ENCODE measurements at regions not wholly inside any gene's neighbourhood (a gene's known extent, or its start where the extent isn't known, plus 50 kb on each side); places are given as distances from the start of the nearest gene placed in this dataset.

- no TSS peak for BruUV-seq (replicated peaks)
- no peak for DNase-seq (ENCODE audit: low spot score)
- no peak overlapping the region for H3K27ac ChIP-seq (ENCODE audit: low read depth, low read length, poor library complexity, severe bottlenecking)
- CTCF ChIA-PET: no interaction called here
- POLR2A ChIA-PET (ENCODE audit: low non-redundant PET): no interaction called here
- H3K4me3 ChIP-seq (ENCODE audit: low read depth, low read length, poor library complexity, severe bottlenecking): no peak overlapping the region
- H3K36me3 ChIP-seq (ENCODE audit: insufficient read depth, low read length, poor library complexity, severe bottlenecking): no peaks in the 10 kb centered on the region
- no peaks in the 10 kb centered on the region for H3K9me3 ChIP-seq (ENCODE audit: low read depth, low read length, poor library complexity, severe bottlenecking)
- no peaks in the 10 kb centered on the region for H3K4me1 ChIP-seq (ENCODE audit: insufficient read depth, low read length, poor library complexity, severe bottlenecking)
- no peaks in the 10 kb centered on the region for H3K27me3 ChIP-seq (replicated peaks; ENCODE audit: insufficient read depth, low read depth, low read length, poor library complexity)
- intact Hi-C loops (cut with micrococcal nuclease; ENCODE audit: unreplicated experiment): no loop called here
- TF ChIP-seq CTCF (conservative IDR thresholded peaks at IDR 0.05; ENCODE audit: low read depth, low read length): no peak
- TF ChIP-seq EZH2 (IDR thresholded peaks at IDR 0.05; ENCODE audit: borderline replicate concordance, low read depth, low read length, poor library complexity, severe bottlenecking): no peak
These were observed 115.5 kb downstream of the DSC3 start for GRCh38 chr18:30927042-30927441.

DNA sequence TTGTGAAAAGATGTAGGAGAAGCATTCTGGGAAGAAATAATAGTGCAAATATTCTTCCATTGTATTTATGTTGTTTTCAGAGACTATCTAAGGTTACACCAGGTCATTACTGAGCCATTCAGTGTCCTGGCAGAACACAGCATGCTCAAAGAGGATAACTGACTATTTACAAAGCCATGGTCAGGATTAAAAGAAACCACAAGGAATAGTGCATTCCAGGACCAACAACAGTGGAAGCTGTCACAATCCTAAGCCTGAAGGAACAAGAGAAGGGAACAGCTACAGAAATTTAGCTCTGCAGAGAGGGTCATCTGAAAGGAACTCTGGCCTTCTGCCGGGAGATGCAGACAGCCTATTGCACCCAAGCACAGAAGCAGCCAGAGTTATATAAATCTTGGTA, 116.7 kb downstream of the DSC3 start:
- intact Hi-C loops (cut with micrococcal nuclease; ENCODE audit: unreplicated experiment): no loop called here
- ChIA-PET POLR2A (ENCODE audit: low non-redundant PET) (no interaction called here), CTCF (no interaction called here)
- no peaks in the 10 kb centered on the region for H3K27me3 ChIP-seq (replicated peaks; ENCODE audit: insufficient read depth, low read depth, low read length, poor library complexity)
- no peak overlapping the region for H3K4me3 ChIP-seq (ENCODE audit: low read depth, low read length, poor library complexity, severe bottlenecking)
- H3K27ac ChIP-seq (ENCODE audit: low read depth, low read length, poor library complexity, severe bottlenecking): no peak overlapping the region
- H3K36me3 ChIP-seq (ENCODE audit: insufficient read depth, low read length, poor library complexity, severe bottlenecking): no peaks in the 10 kb centered on the region
- TF ChIP-seq CTCF (conservative IDR thresholded peaks at IDR 0.05; ENCODE audit: low read depth, low read length): no peak
- no peak for TF ChIP-seq EZH2 (IDR thresholded peaks at IDR 0.05; ENCODE audit: borderline replicate concordance, low read depth, low read length, poor library complexity, severe bottlenecking)
- DNase-seq (ENCODE audit: low spot score): no peak
- no peaks in the 10 kb centered on the region for H3K9me3 ChIP-seq (ENCODE audit: low read depth, low read length, poor library complexity, severe bottlenecking)
- H3K4me1 ChIP-seq (ENCODE audit: insufficient read depth, low read length, poor library complexity, severe bottlenecking): no peaks in the 10 kb centered on the region
- no TSS peak for BruUV-seq (replicated peaks)

- TF ChIP-seq CTCF (conservative IDR thresholded peaks at IDR 0.05; ENCODE audit: low read depth, low read length): no peak
- no peak for TF ChIP-seq EZH2 (IDR thresholded peaks at IDR 0.05; ENCODE audit: borderline replicate concordance, low read depth, low read length, poor library complexity, severe bottlenecking)
- ChIA-PET CTCF (no interaction called here), POLR2A (ENCODE audit: low non-redundant PET) (no interaction called here)
- intact Hi-C loops (cut with micrococcal nuclease; ENCODE audit: unreplicated experiment): no loop called here
- Histone ChIP-seq H3K4me3 (ENCODE audit: low read depth, low read length, poor library complexity, severe bottlenecking) (no peak overlapping the region), H3K27me3 (replicated peaks; ENCODE audit: insufficient read depth, low read depth, low read length, poor library complexity) (no peaks in the 10 kb centered on the region), H3K4me1 (ENCODE audit: insufficient read depth, low read length, poor library complexity, severe bottlenecking) (no peaks in the 10 kb centered on the region), H3K36me3 (ENCODE audit: insufficient read depth, low read length, poor library complexity, severe bottlenecking) (no peaks in the 10 kb centered on the region), H3K9me3 (ENCODE audit: low read depth, low read length, poor library complexity, severe bottlenecking) (no peaks in the 10 kb centered on the region), H3K27ac (ENCODE audit: low read depth, low read length, poor library complexity, severe bottlenecking) (no peak overlapping the region)
- DNase-seq (ENCODE audit: low spot score): no peak
- BruUV-seq (replicated peaks): no TSS peak
These were observed 121.8 kb downstream of the DSC3 start for GRCh38 chr18:30920757-30921156.

All from A673 (cell line).